ENCODE measurements at regions not wholly inside any gene's neighbourhood (a gene's known extent, or its start where the extent isn't known, plus 50 kb on each side); places are given as distances from the start of the nearest gene placed in this dataset.

DNA sequence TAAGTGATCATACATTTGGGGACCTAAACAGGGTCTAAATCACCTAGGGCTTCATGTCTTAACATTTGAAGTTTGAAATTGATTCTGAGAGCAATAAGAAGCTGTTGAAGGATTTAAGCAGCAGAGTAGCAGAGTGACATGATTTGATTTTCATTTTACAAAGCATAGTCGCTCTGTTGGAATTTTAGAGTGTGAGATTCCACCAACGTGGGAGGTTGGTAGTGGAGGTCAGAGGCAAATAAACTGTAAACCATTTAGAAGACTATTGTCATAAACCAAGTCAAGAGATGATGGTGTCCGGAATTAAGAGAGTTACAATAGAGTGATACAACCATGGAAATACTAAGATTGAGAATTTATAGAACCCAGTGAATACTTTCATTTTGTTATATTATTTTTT lies 52.7 kb upstream of the ZDHHC17 start:
- TF ChIP-seq, protein P1, sequence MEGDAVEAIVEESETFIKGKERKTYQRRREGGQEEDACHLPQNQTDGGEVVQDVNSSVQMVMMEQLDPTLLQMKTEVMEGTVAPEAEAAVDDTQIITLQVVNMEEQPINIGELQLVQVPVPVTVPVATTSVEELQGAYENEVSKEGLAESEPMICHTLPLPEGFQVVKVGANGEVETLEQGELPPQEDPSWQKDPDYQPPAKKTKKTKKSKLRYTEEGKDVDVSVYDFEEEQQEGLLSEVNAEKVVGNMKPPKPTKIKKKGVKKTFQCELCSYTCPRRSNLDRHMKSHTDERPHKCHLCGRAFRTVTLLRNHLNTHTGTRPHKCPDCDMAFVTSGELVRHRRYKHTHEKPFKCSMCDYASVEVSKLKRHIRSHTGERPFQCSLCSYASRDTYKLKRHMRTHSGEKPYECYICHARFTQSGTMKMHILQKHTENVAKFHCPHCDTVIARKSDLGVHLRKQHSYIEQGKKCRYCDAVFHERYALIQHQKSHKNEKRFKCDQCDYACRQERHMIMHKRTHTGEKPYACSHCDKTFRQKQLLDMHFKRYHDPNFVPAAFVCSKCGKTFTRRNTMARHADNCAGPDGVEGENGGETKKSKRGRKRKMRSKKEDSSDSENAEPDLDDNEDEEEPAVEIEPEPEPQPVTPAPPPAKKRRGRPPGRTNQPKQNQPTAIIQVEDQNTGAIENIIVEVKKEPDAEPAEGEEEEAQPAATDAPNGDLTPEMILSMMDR (tag by site-specific recombination; IDR thresholded peaks at IDR 0.05) = no peak
- TF ChIP-seq, protein P2, sequence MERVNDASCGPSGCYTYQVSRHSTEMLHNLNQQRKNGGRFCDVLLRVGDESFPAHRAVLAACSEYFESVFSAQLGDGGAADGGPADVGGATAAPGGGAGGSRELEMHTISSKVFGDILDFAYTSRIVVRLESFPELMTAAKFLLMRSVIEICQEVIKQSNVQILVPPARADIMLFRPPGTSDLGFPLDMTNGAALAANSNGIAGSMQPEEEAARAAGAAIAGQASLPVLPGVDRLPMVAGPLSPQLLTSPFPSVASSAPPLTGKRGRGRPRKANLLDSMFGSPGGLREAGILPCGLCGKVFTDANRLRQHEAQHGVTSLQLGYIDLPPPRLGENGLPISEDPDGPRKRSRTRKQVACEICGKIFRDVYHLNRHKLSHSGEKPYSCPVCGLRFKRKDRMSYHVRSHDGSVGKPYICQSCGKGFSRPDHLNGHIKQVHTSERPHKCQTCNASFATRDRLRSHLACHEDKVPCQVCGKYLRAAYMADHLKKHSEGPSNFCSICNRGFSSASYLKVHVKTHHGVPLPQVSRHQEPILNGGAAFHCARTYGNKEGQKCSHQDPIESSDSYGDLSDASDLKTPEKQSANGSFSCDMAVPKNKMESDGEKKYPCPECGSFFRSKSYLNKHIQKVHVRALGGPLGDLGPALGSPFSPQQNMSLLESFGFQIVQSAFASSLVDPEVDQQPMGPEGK (tag by site-specific recombination; IDR thresholded peaks at IDR 0.05) = no peak
